Hematopoietic multipotent progenitor cell treated with erythropoietin and hydrocortisone succinate and interleukin-3 and kit ligand, for 8 days (in vitro differentiated cells): ENCODE measurements at regions not wholly inside any gene's neighbourhood (a gene's known extent, or its start where the extent isn't known, plus 50 kb on each side); places are given as distances from the start of the nearest gene placed in this dataset.

ENCODE experiments used
- DNase-seq: peaks from one replicate; pipeline ENCODE4 v3.0.0-alpha.2; 2015

- DNase-seq, result no peak
These were observed 158.1 kb downstream of the TBXT start for GRCh38 chr6:166009385-166010031.

GRCh38 chr6:166008441-166009369 is 158.9 kb downstream of the TBXT start:
- no peak for DNase-seq

DNA sequence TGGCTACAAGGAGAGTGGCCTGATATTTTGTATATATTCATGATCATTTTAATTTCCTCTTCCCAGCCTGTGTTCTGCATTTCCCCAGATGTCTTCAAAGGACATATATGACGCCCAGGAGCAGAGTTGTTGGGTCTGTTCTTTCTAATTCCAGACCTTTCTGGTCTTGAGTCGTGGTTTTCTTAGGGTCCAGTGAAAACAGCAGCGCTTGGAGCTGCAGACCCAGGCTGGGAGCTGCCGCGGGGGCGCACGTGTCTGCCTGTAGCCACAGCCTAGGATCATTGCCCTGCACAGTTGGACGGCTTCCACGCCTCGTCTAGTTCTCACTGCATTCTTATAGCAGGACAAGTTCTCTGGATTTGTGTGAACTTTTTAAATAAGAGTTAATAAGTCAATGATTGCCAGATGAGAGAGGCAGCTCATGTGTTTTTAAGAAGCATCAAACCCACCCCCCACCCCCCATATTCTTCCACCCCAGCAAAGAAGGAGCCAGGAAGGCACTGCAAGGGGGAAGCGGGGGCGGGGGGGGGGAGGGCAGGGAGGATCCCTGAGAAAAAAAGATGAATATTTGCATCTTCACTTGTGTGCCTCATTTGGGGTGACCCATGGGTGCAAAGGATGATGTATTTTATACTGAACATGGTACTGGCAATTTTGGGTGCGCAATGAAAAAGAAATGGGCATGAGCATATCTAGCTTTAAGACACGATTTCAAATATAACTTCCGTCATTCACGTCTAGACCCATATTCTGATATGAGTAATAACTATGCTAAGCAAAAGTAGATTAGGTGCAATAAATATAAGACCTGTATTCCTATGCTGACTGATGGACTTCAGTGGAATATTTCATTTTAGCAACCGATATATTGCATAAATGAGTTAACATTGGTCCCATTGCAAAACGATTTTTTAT is 160.0 kb downstream of the TBXT start:
- no peak for DNase-seq

- DNase-seq, result no peak
These were observed 160.8 kb downstream of the TBXT start for GRCh38 chr6:166006900-166007301.

- DNase-seq, result no peak
These were observed 161.4 kb downstream of the TBXT start for GRCh38 chr6:166005944-166006899.

- no peak for DNase-seq
These were observed 162.2 kb downstream of the TBXT start for GRCh38 chr6:166005401-166005943.

DNA sequence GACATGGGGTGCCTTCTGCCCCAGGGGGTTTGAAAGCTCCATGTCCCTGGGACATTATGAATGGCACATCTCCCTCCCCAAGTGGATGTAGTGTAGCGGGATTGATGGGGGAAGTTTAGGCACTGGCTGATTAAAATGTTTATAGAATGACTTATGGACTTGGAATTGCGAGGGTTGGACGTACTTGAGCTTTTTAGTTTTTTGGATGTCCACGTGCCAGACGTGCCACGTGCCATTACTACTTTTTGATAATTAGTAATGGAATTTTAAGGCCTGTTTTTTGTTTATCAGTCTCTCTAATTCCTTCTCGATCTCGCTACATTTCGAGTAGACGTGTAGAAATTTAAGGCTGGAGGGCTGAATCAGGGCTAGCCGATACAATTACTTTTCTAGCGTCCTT is 162.8 kb downstream of the TBXT start:
- no peak for DNase-seq

GRCh38 chr6:166004471-166004870 is 163.2 kb downstream of the TBXT start:
- DNase-seq, result no peak

GRCh38 chr6:166003569-166003968 is 164.1 kb downstream of the TBXT start:
- no peak for DNase-seq

- no peak for DNase-seq
These were observed 166.3 kb downstream of the TBXT start for GRCh38 chr6:166001359-166001758.

GRCh38 chr6:165999279-165999678 is 168.4 kb downstream of the TBXT start:
- DNase-seq, result no peak

DNA sequence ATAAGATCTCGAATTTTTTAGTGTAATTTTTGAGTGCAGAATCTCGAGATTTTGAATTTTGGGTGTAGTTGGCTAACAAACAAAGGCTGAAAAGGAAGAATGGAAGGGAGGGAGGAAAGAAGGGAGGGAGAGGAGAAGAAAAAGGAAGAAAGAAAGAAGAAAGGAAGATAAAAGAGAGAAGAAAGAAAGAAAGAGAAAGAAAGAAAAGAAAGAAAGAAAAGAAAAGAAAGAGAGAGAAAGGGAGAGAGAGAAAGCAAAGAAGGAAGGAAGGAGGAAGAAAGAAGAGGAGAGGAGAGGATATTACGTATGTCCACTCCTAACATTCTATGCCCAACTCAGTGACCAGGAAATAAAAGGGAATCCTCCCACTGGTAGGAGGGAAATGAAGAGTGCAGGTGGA is 169.6 kb downstream of the TBXT start:
- DNase-seq, result no peak

GRCh38 chr6:165991341-165991740 is 176.3 kb downstream of the TBXT start:
- DNase-seq, result no peak

DNA sequence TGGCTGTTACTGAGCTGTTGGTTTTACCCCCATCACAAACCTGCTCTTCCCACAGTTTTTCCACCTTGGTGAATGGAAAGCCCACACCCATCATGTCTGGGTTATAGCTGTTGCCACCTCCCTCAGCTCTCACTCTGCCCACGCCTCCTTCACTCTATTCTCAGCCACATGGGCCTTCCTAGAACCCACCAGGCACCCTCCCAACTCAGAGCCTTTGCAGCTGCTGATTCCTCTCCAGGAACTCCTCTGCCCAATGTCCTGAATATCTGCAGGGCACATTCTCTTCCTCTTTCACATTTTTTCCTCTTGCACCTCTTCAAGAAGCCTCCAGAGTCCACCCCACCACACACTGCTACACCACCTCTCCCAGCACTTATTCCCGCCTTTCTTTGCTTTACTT is 177.4 kb downstream of the TBXT start:
- DNase-seq, result no peak

- DNase-seq, result no peak
These were observed 178.7 kb downstream of the TBXT start for GRCh38 chr6:165988757-165989456.

DNA sequence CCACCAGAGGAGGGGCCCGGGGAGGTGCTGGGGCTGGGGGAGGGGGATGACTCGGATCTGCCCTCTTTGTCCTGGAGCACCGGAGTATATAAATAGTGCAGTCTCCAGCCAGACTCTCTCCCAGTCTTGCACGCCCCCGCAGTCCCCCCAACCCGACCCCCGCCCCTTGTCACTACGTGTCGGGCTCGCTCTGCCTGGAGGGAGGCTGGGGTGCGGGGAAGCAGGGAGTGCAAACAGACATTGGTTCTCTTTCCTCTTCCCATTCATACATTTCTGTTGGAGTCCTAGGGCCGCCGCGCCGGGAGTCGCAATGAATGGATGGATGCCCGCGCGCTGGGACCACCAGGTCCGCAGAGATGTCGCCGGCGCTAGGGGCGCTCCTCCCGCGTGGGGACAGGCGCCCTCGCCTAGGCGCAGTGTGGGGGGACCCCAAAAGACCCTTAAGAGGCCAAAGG is 179.3 kb downstream of the TBXT start:
- no peak for DNase-seq

GRCh38 chr6:165987483-165988301 is 180.0 kb downstream of the TBXT start:
- DNase-seq, result no peak

GRCh38 chr6:165986914-165987482 is 180.7 kb downstream of the TBXT start:
- no peak for DNase-seq

GRCh38 chr6:165986311-165986913 is 181.2 kb downstream of the TBXT start:
- no peak for DNase-seq
